GM18873 (cell line): ENCODE measurements at regions not wholly inside any gene's neighbourhood (a gene's known extent, or its start where the extent isn't known, plus 50 kb on each side); places are given as distances from the start of the nearest gene placed in this dataset.
"Not testable (repeated sequence)": the region's sequence is repeated elsewhere in the genome, so short reads cannot be mapped to it uniquely, and the experiment has no call there.

Source experiments
- ATAC-seq: cut with Tn5 transposase; IDR thresholded peaks from one replicate; pipeline ENCODE4 v1.9.1; 2021; ENCODE audit warnings: mild to moderate bottlenecking, moderate library complexity, moderate number of reproducible peaks; ENCODE audit not compliant: unreplicated experiment, low FRiP score

GRCh38 chr9:115300116-115300515, 182.2 kb upstream of the TNC start:
- ATAC-seq: no peak

- ATAC-seq: no peak
Measured at GRCh38 chr9:115300874-115301273, 182.9 kb upstream of the TNC start.

- ATAC-seq: no peak
Measured at GRCh38 chr9:115301581-115301980, 183.6 kb upstream of the TNC start.

- ATAC-seq: no peak
Measured at GRCh38 chr9:115305543-115305942, 187.6 kb upstream of the TNC start.

GRCh38 chr9:115306865-115307264, 188.9 kb upstream of the TNC start:
- no peak for ATAC-seq

- no peak for ATAC-seq
Measured at GRCh38 chr9:115313545-115313944, 195.6 kb upstream of the TNC start.

GRCh38 chr9:115326461-115326860, 208.5 kb upstream of the TNC start:
- no peak for ATAC-seq

GRCh38 chr9:115327436-115328122, 209.6 kb upstream of the TNC start:
- no peak for ATAC-seq

- ATAC-seq: no peak
Measured at GRCh38 chr9:115328228-115328627, 210.3 kb upstream of the TNC start.

- ATAC-seq: no peak
Measured at GRCh38 chr9:115328677-115329076, 210.7 kb upstream of the TNC start.

GRCh38 chr9:115333277-115334070, 215.5 kb upstream of the TNC start:
- no peak for ATAC-seq

GRCh38 chr9:115335439-115335838, 217.5 kb upstream of the TNC start:
- no peak for ATAC-seq

- ATAC-seq: no peak
Measured at GRCh38 chr9:115340314-115340713, 222.4 kb upstream of the TNC start.

- no peak for ATAC-seq
Measured at GRCh38 chr9:115341426-115341825, 223.5 kb upstream of the TNC start.

GRCh38 chr9:115347776-115348175, 229.8 kb upstream of the TNC start:
- not testable (repeated sequence) for ATAC-seq

GRCh38 chr9:115348936-115349335, 231.0 kb upstream of the TNC start:
- not testable (repeated sequence) for ATAC-seq

GRCh38 chr9:115349542-115349941, 231.6 kb upstream of the TNC start:
- no peak for ATAC-seq

GRCh38 chr9:115350548-115350947, 232.6 kb upstream of the TNC start:
- ATAC-seq: no peak

GRCh38 chr9:115353681-115354080, 235.7 kb upstream of the TNC start:
- ATAC-seq: no peak

- ATAC-seq: no peak
Measured at GRCh38 chr9:115357821-115358220, 239.9 kb upstream of the TNC start.

GRCh38 chr9:115359017-115359780, 241.2 kb upstream of the TNC start:
- ATAC-seq: no peak
